DMS53 (cell line): ENCODE measurements at regions not wholly inside any gene's neighbourhood (a gene's known extent, or its start where the extent isn't known, plus 50 kb on each side); places are given as distances from the start of the nearest gene placed in this dataset.
A peak's percentile ranks its signal among the peaks of the same experiment; 100 is the strongest.

Experiments
- DNase-seq: peaks from one replicate; lab custom pipeline; 2025; lab: John Stamatoyannopoulos, UW

DNA sequence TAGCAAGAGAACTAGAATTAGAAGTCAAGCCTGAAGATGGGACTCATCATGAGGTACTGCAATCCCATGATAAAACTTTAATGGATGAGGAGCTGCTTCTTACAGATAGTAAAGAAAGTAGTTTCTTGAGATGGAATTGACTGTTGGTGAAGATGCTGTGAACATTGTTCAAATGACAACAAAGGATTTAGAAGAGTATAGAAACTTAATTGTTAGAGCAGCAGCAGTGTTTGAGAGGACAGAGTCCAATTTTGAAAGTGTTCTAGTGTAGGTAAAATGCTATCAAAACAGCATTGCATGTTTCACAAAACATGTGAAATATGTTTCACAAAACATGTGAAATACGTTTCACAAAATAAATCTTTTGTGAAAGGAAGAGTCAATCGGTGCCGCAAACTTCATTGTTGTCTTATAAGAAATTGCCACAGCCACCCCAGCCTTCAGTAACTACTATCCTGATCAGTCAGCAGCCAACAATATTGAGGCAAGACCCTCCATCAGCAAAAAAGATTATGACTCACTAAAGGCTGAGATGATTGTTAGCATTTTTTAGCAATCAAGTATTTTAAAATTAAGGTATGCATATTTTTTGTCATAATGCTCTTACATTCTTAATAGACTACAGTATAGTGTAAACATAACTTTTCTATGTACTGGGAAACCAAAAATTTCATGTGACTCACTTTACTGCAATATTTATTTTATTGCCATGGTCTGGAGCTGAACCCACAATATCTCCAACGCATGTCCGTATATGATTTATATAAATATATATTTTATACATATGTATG lies 173.4 kb upstream of the BMP4 start:
- DNase-seq, result no peak

DNA sequence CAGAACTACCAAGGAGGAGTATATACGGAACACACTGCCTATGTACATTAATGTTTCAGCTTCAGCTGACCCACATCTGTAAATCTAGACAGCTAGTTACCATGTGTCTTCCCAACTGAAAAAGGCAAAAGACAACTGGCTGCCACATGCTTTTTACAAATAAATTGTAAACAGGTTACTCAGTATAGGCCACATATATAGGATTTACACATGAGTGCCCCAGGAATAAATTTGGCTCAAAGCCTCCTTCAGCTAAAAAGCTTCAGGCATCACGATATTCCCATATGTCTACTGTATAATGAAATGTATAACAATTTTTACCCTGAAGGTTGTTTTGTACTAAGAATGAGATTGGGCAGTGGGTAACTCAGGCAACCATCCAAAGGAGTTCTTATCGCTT lies 175.9 kb upstream of the BMP4 start:
- no peak for DNase-seq

DNA sequence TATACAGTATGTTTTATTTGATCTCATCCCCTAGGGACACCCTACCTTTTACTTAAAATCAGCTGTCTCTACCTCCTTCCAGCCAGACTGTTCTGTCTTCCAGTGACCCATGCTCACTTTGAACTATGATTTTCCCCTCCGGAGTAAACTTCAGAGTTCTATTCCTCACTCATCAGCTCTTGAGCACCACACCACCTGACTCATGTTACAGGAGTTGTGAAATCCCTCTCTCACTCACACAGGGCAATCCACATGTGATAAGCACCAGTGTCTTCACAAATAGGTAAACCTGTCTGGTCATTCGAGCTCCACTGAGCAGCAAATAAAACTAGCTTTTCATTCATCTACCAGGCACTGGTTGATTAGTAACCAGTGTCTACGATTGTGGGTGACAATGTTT lies 177.3 kb upstream of the BMP4 start:
- DNase-seq, result peak; percentile 67

DNA sequence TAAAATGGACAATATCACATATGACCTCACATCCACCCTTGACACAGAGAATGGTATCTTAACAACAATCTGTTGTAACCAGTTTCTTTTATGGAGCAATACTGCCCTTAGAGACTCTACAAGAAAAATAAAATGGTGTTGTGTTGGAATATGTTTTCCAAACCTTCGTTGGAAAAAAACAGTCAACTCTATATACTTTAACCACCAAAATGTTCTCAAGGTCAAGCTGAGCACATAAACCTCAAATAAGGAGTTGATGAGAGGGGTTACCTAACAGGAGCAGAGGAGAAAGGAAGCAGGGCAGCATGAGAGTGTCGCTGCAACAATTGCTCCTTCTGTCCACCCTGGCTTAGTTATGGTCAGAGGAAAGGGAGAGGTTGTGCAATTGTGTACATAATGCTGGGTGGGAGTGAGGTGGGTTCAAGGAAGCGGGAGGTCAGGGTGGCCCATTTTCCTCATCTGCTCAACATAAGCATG lies 179.2 kb upstream of the BMP4 start:
- DNase-seq, result no peak

DNA sequence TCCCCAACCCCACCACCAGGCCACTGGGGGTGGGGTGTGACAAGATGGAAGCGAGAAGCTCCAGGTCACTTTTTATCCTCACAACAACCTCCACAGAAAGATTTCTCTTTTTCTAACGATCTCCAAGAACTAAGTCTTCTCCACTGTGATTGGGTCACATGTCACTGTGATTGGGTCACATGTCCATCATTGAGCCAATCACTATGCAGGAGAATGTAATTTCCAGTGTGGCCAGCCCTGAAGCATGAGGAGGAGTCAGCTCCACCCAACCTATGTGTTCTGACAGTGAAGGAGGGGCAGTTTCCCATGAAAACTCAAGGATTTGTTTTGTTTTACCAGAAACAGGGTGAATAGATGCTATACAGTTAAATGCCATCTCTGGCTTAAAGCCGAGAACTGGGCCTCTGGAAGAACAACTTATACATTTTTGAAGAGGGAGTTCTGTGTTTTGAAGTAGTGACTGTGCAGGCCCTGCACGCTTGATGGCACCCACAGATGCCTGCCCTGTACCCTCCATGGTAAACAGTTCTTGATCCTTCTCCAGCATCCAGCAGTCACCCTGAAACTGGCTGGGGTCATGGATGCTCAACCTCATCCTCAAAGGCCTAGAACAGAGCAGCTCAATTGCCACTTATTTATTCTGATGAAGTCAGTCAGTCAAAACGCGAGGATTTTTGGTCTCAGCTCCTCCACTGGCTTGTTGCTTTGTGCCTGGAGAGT lies 180.4 kb upstream of the BMP4 start:
- no peak for DNase-seq

DNA sequence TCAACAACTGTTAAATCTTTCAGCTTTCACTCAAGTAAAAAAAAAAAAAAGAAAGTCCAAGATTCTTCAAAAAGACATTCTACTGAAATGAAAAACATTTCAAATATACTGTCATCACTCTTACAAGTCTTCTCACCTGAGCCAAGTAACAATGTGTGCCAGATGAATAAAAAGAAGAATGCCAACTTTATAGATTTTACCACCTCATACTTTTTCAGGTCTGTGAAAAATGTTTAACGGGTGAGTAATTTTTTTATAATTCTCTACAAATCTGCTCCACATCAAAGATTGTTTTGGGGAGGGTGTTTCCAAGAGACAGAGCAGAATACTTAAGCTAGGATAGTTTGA lies 181.0 kb upstream of the BMP4 start:
- no peak for DNase-seq

DNA sequence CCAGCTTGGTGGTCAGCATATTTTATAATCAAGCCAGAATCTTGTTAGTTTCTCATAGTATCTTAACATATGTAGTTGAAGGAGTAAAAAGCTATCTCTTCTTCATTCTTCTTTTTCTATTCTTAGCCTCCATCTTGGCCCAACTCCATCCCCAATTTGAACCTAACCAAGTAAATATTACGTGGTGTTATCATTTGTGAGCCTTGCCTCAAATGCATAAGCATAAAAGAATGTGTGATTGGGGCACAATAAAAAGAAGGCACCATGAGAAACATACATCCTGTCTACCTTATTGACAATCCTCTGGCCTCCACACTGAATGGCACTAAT lies 181.4 kb upstream of the BMP4 start:
- no peak for DNase-seq

DNA sequence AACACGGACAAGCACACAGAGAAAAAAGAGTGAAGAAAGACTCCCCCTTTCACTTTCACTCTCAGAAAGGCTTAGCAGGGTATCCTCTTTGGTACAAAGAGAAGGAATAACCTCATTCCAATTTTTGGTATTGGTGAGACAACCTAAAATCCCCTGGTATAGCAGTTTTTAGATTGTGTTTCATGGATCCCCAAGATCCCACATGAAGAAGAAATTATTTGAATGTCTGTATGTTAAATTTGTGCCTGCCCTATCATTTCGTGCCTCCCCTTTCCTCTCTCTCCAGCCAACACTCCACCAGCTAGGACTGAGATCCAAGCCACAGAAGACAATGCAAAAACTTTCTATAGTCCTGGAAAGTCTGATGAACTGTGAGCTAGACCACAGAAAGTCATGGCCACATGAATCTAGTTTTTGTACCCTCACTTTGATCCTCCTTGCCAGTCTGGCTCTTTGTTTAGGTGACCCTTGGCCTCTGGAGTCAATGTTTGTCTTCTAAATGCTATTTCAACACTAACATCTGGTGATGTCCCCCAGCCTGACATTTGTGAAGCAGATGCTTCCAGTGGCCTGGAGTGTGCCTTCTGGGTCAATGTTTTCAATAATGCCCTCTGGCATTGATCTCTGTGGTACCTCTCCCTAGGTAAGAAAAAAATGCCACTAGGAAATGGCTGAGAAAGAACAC lies 181.9 kb upstream of the BMP4 start:
- peak; percentile 78 for DNase-seq

DNA sequence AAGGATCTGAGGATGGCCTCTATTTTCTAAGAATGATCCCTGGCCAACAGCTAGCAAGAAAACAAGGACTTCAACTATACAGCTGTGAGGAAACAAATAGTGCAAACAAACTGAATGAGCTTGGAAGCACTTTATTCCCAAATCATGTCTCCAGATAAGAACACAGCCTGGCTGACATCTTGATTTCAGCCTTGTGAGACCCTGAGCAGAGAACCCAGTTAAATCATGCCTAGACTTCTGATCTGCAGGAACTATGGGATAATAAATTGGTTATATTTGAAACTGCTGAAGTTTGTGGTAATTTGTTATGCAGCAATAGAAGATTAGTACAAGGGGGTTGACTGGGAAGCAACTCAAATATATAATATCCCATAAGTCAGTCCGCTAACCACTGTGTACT lies 183.9 kb upstream of the BMP4 start:
- DNase-seq, result no peak

DNA sequence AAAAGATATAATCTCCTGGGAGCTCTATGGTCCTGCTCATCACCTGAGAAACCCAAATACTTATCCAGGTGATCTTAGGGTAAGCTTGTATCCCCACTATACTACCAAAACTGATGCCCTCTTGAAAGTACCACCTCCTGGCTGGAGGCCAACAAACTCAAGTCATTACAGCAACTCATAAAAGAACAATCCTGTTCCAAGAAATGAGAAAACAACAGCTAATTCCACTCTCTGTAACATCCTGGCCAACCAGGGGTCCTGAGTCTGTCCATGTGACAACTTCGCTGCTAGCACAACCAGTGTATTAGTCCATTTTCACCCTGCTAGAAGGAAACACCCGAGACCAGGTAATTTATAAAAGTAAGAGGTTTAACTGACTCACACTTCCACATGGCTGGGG lies 190.0 kb upstream of the BMP4 start:
- no peak for DNase-seq

DNA sequence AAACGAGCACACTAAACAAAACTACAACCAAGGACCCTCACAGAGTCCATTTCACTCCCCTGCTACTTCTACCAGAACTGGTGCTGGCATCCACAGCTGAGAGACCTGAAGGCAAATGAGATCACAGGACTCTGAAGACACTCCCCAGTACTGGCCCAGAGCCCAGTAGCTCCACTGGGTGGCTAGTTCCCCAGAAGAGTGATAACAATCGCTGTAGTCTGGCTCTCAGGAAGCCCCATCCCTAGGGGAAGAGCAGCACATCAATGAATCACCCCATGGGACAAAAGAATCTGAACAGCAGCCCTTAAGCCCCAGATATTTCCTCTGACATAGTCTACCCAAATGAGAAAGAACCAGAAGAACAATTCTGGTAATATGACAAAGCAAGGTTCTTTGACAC lies 190.7 kb upstream of the BMP4 start:
- no peak for DNase-seq

DNA sequence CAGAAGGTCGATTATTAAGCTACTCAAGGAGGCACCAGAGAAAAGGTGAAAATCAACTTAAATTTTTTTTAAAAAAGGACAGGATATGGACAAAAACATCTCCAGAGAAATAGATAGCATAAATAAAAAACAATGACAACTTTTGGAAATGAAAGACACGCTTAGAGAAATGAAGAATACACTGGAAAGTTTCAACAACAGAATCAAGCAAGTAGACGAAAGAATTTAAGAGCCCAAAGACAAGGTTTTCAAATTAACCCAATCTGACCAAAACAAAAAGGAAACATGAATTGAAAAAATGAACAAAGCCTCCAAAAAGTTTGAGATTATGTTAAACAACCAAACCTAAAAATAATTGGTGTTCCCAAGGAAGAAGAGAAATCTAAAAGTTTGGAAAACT lies 191.1 kb upstream of the BMP4 start:
- DNase-seq, result no peak

DNA sequence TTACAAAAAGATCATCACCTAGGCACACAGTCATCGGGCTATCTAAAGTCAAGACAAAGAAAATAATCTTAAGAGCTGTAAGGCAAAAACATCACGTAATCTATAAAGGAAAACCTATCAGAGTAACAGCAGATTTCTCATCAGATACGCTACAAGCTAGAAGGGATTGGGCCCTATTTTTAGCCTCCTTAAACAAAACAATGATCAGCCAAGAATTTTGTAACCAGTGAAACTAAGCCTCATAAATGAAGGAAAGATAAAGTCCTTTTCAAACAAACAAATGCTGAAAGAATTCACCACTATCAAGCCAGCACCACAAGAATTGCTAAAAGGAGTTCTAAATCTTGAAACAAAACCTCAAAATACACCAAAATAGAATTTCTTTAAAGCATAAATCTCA lies 191.6 kb upstream of the BMP4 start:
- no peak for DNase-seq

DNA sequence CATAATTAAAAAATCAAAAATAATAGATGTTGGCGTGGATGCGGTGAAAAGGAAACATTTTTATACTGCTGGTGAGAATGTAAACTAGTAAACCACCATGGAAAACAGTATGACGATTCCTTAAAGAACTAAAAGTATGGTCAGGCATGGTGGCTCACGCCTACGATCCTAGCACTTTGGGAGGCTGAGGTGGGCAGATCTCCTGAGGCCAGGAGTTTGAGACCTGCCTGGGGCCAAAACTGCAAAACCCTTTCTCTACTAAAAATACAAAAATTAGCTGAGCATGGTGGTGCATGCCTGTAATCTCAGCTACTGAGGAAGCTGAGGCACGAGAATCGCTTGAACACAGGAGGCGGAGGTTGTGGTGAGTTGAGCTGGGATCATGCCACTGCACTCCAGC lies 195.7 kb upstream of the BMP4 start:
- DNase-seq, result no peak

DNA sequence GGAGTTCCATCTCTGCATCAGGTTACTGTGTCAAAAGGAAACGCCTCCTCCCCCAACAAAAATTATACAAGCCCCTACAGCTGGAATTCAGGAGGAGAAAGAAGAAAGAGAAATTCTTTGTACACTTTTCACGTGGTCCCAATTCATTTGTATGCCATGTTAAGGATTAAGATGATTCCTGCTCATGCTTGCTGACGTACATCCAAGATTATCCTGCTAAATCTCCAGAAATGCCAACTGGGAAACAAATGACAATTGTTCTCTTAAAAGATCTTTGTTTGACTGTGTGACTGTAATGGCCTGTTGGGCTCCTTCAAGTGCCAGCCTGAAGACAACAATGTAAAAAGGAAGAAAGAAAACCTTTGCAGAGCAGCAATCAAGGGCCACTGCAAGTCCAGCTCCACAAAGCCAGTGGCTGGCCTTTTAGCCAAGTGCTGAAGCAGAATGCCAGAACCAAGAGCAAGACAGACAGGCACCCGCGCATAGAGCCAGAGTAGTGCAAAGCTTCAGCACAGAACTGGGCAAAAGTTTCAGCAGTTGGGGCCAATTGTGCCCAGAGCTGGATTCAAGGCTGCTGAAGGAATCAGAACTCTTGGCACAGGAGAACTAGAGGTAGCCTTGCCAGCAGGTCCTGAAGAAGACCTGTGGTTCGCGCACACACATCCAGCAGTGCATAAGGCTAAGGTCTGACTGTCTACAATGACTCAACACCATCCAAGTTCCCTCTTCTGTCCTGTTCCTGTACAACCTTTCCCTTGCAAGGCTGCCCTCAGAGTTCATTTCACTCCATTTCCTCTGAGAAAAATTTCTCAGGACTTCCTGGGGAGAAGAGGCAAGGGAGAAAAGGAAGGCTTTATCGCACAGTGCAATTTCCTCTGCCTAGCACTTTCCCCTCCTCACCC lies 209.7 kb upstream of the BMP4 start:
- DNase-seq, result no peak

DNA sequence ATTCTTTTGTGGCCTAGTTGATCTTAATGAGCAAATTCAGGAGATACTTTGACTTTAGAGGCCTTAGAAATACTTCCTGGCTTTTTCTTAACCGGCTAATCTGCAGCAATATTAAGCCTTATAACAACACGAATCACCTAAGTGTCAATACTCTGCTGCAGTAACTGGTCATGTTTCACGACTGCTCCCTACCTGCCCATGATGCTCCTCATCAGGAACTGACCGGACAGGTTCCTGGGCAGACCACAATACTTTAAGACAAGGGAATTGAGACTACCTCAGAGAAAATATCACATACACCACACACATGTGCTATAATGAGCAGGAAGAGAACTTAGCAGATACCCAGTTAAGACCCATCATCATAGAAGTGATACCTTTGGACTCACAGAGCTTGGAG lies 211.9 kb upstream of the BMP4 start:
- DNase-seq, result peak; percentile 70

DNA sequence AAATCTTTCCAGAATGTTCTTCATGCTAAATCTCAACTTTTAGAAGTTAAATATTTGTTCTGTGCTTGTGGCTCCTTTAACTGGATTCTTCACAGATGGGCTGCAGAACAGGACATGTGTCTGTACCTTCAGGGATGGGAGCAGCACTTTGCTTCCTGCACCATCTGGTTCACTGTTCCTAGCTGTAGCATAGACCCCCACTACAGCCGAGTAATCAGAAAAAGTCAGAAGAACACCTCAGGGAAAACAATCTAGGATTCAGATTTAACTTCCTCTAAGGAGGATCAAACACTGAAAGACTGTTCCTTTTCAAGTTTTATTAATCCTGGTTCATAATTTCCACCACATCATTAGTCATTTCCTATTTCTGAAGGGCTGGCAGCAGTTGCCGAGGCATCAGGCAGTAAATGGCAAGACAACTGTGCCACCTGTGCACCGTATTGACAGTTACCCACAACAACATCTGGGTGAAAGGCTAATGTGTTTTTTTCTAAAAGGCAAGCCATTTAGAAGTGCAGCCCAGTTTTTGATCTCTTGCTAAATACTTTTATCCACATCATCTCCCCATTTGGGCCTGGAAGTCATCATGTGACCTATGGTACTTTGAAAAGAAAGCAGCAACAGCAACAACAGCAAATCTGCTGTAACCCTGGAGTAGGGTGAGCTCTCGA lies 212.8 kb upstream of the BMP4 start:
- no peak for DNase-seq

DNA sequence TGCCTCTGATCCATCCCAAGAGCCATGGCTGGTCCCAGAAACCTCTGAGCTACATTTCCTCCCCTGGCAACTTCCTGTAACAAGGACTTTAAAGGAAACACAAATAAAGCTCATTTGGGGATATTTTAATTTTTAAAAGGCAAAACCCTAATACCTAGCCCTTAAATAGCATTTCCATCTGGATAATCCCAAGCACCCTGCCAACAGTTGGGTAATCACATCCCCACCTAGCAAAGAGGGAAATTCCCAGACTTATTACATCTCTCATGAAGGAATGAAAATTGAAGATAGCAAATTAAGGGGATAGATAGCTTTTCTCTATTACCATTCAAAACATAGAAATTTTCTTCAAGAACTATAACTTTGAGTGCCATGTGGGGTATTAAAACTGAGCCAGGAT lies 213.7 kb upstream of the BMP4 start:
- DNase-seq, result no peak

DNA sequence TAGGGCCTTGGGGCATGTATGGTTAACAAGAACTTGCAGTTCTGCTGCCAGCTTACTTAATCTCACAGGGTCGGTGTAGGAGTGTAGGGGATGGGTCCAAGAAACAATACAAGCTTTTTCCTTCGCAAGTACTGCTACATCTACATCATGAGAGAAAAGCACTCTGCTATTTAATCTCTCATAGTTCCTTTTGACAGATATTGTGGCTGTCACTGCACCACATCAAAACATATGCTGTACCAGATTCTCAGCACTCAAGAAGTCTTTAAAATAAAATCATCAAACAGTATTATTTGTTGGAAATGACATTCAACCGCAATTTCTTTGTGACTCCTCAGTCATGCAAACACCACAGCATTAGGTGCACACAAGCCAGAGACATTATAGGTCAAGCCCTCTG lies 215.5 kb upstream of the BMP4 start:
- no peak for DNase-seq

DNA sequence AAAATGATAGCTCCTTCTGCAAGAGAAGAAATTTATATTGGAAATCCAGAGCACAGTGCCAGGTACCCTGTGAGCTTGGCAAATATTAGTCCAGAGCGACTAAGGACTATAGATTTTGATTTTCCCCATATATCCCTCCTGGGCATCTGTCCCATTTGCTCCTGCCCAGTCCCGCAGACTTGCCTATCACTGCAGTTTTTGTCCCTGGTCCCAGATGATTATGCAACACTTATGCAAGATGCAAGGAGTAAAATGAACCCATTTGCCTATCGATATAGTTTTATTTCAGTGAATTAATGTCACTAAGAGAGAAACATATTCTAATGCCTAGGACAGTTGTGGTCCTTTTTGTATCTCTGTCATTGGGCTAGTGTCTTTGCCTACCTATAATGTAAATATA lies 215.9 kb upstream of the BMP4 start:
- DNase-seq, result no peak

DNA sequence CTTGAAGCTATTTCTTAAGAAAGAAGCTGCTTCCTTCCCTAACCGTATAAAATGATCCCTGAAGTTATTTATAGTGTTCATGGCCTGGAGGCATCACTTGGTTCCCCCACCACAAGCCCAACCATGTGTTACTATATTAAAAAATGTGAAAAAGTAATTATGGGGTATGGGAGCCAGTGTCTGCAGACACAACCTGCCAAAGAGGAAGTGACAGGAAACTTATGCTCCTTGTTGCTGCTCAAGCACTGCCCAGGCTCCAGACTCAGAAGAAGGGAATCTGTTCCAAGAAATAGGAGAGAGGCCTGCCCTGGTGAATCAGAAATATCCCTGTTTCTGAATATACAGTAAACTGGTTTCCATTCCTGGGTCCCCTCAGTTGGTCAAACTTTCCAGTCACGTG lies 217.2 kb upstream of the BMP4 start:
- no peak for DNase-seq

DNA sequence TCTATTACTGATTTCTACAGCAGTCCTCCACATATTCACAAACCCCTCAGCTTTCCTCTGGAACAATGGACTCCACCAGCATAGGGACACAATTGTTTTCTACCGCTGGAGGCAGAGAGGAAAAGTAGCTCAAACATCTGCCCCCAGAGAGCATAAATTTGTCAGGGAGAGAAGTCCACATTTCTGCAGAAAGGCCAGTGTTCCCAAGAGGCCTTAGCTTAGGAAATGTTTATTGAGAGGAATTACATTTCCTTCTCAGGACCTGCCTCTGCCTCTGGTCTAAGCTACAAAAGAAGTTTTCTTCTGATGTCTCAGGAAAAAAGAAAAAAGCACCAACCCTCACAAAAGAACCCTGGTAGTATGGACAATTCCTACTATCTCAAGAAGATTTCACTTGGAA lies 217.8 kb upstream of the BMP4 start:
- DNase-seq, result no peak
